ENCODE measurements at regions not wholly inside any gene's neighbourhood (a gene's known extent, or its start where the extent isn't known, plus 50 kb on each side); places are given as distances from the start of the nearest gene placed in this dataset.
"Not testable (repeated sequence)": the region's sequence is repeated elsewhere in the genome, so short reads cannot be mapped to it uniquely, and the experiment has no call there.

GRCh38 chr4:158397781-158398180 lies 123.9 kb upstream of the RXFP1 start:
- DNase-seq (ENCODE audit: low spot score): no peak
- no peak for FAIRE-seq

- not testable (repeated sequence) for DNase-seq (ENCODE audit: low spot score); FAIRE-seq
These were observed 113.7 kb upstream of the RXFP1 start for GRCh38 chr4:158407961-158408360.

DNA sequence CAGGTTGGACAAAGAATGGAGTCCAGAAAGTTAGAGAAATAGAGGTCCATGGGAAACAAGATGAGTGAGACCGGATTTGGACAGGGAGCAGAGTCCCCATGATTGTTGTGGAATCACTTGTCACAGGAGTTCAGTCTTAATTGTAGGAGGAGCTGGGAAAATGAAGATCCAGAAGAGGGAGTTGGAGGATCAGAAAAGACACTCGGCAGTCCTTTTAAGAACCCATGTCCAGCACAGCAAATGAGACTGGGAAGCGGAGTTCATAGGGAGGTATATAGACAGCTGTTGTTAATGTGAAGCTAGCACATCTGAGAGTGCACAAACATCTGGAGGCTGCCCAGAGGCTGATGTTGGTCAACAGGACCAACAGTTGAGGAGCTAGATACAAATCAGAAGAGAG lies 111.4 kb upstream of the RXFP1 start:
- FAIRE-seq: no peak

DNA sequence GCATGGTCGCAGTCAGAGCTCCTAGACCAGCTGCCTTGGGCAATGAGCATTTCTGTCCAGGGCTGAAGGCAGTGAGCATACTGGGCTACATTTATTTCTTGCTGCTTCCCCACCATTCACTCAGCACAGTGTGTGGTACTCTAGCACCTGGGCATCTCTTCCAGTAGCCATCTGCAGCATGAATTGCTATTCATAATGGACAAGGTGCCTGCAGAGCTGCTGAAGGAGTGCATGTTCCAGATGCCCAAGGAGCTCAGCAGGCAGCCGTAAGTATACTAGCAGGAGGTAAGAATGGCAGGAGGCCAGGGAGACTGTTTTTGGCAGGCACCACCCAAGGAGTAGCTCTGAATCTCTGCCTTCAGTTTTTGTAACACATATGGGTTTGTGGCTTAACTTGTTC lies 110.4 kb upstream of the RXFP1 start:
- FAIRE-seq (no peak), DNase-seq (ENCODE audit: low spot score) (no peak)

More for the DNA sequence above, 111.4 kb upstream of the RXFP1 start:
- DNase-seq (ENCODE audit: low spot score): peak; percentile 11

DNA sequence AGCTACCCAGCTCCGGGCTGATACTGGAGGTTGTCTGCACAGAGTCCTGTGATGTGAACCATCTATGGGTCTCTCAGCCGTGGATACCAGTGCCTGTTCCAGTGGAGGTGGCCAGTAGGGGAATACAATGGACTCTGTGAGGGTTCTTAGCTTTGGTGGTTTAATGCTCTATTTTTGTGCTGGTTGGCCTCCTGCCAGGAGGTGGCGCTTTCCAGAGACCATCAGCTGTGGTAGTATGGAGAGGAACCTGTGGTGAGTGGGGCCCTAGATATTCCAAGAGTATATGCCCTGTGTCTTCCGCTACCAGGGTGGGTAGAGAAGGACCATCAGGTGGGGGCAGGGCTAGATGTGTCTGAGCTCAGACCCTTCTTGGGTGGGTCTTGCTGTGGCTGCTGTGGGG lies 103.0 kb upstream of the RXFP1 start:
- not testable (repeated sequence) for FAIRE-seq; DNase-seq (ENCODE audit: low spot score)

GRCh38 chr4:158420782-158421181 lies 100.9 kb upstream of the RXFP1 start:
- no peak for DNase-seq (ENCODE audit: low spot score)
- no peak for FAIRE-seq

DNA sequence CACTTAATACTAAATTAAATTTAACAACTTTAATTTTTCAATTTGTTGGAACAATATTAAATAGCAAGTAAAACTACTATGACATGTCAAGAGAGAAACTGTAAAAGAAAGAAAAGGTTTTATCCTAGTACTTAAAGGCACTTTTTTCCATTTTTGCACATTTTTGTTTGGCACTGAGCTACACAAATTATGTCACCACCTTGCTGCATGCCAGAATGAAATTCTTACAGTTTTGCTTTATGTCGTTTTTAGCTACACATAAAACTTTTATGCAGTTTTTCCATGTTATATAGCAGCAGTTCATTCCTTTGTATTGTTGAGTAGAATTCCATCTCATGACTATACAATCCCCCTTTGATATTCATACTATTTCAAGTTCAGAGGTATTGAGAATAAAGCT lies 99.1 kb upstream of the RXFP1 start:
- no peak for DNase-seq (ENCODE audit: low spot score)
- FAIRE-seq: no peak

DNA sequence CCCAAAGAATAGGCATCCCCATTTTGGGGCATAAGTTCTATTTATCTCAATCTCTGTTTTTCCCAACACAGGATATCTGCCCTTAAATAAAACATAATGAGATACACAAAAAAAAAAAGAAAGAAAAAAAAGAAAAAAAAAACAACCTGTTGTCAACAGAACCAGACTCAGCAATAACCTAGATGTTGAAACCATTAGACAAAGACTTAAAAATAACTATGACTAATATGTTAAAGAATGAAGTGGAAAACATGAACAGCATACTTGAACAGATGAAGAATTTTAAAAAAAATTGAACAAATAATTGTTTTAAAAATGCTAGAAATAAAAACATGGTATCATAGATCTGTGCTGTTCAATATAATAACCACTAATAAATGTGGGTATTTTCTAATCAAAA lies 93.4 kb upstream of the RXFP1 start:
- DNase-seq (ENCODE audit: low spot score) (peak; percentile 17), FAIRE-seq (no peak)

DNA sequence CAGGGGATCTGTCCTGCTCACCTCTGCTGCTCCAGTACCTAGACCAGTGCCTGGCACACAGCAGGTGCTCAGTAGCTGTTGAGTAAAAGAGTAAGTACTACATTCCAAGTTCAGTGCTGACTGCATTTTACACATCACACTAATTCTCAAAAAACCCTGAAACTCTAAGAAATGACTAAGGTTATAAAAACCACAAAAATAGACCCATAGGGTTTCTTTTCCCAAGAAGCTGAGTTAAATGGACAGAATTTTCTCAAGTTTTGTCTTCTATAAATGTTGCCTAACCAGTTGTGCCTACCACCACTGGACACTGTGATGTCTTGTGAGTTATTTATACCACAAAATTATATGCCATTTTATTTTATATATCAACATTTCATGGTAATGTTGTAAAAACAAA lies 78.9 kb upstream of the RXFP1 start:
- FAIRE-seq (no peak), DNase-seq (ENCODE audit: low spot score) (no peak)

DNA sequence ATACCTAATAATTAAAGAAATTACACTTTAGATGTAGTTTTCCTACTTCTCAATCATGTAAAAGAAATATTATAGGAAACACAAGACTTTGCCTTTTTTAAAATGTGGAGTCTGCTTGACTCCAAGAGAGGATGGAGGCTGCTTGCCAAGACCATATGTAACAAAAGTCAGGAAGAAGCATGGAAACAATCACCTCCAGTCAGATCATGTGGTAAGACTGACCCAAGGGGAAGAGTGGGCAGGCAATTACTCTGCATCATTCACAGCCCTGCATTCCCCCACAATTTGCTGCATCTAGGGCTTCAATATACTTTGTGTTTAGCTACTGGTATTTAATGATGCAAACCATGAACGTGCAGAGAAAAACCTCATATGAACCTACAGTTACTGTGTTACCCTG lies 78.0 kb upstream of the RXFP1 start:
- no peak for FAIRE-seq
- no peak for DNase-seq (ENCODE audit: low spot score)

GRCh38 chr4:158444621-158445020 lies 77.1 kb upstream of the RXFP1 start:
- FAIRE-seq (no peak), DNase-seq (ENCODE audit: low spot score) (no peak)

DNA sequence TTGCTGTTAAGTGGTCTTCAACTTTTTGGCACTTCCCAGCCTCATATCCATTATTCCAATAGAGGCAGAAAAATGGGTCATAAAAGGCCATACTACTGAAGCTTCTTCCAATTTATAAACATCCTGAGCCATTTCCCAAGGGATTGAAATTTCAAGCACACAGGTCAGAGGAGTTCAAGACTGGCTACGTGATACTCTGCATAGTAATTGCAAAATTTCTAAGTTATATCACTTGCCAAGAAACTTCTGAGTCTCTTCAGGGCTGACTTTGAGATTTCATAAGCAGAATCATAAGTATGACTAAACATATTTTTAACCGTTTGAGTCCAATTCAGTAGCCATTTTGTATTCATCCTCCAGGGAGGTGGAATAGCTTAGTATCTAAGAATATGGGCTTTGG lies 75.6 kb upstream of the RXFP1 start:
- FAIRE-seq: no peak
- no peak for DNase-seq (ENCODE audit: low spot score)

DNA sequence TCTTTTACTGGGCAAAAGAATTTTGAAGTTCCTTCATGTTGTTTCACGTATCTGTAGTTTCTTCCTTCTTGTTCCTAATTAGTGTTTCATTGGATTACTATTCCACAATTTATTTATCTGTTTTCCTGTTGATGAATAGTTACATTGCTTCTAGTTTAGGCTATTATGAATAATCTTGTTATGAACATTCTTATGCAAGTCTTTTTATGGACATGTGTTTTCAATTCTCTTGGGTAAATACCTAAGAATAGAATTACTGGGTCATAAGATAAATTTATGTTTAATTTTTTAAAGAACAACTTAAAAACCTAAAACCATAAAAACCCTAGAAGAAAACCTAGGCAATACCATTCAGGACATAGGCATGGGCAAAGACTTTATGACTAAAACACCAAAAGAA lies 70.9 kb upstream of the RXFP1 start:
- DNase-seq (ENCODE audit: low spot score) (no peak), FAIRE-seq (no peak)

DNA sequence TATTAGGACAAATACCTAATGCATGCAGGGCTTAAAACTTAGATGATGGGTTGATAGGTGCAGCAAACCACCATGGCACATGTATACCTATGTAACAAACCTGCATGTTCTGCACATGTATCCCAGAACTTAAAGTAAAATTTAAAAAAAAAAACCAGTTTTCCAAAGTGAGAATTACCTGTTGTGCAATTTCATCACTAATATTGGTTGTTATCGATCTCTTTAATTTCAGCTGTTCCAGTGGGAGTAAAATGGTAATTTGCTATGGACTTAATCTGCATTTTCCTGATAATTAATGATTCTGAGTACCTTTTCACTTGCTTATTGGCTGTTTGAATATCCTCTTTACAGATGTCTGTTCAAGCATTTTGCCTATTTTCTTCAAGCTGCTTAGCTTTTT lies 69.6 kb upstream of the RXFP1 start:
- DNase-seq (ENCODE audit: low spot score); FAIRE-seq: not testable (repeated sequence)

DNA sequence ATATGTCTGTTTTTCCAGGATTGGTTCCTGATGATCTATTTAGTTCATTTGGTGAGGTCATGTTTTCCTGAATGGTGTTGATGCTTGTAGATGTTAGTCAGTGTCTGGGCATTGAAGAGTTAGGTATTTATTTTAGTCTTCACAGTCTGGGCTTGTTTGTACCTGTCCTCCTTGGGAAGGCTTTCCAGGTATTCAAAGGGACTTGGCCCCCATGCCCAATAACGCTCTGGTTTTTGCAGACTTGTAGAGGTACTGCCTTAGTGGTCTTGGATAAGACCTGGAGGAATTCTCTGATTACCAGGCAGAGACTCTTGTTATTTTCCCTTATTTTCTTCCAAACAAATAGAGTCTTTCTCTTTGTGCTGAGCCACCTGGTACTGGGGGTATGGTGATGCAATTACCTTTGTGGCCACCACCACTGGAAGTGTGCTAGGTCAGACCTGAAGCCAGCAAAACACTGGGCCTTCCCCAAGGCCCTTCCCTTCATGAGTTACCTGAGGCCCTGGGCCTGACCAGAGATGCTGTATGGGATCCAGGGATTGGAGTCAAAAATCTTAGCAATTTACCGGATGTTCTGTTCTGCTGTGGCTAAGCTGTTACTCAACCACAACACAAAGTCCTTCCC lies 63.3 kb upstream of the RXFP1 start:
- DNase-seq (ENCODE audit: low spot score): no peak
- FAIRE-seq: no peak

GRCh38 chr4:158459085-158459820 lies 62.4 kb upstream of the RXFP1 start:
- FAIRE-seq (no peak), DNase-seq (ENCODE audit: low spot score) (no peak)

- DNase-seq (ENCODE audit: low spot score) (no peak), FAIRE-seq (no peak)
These were observed 60.3 kb upstream of the RXFP1 start for GRCh38 chr4:158461336-158461735.

- FAIRE-seq (no peak), DNase-seq (ENCODE audit: low spot score) (no peak)
These were observed 59.1 kb upstream of the RXFP1 start for GRCh38 chr4:158462611-158463010.
